AG04449 (cell line): ENCODE measurements at regions not wholly inside any gene's neighbourhood (a gene's known extent, or its start where the extent isn't known, plus 50 kb on each side); places are given as distances from the start of the nearest gene placed in this dataset.

Source experiments
- CTCF ChIA-PET: fragments of 350-600 bp; formaldehyde crosslinking; extraction: SDS; loops from one replicate; lab custom pipeline; 2021; ENCODE audit warnings: antibody characterized with exemption; lab: Yijun Ruan, JAX
- POLR2A ChIA-PET: fragments of 400-600, 350-600 bp; formaldehyde crosslinking; extraction: SDS; loops from one replicate; lab custom pipeline; 2020; ENCODE audit warnings: antibody characterized with exemption, inconsistent platforms; lab: Yijun Ruan, JAX
- DNase-seq: peaks from one replicate; pipeline ENCODE4 v3.0.0-alpha.2; 2010; ENCODE audit warnings: low read depth, low spot score
- H3K4me3 ChIP-seq: 2 replicates; pipeline ENCODE4 v1.5.1; 2011; ENCODE audit warnings: low read depth, mild to moderate bottlenecking, control low read depth, low read length
- CTCF ChIP-seq: IDR thresholded peaks from one replicate; pipeline ENCODE4 v1.5.1; 2011; ENCODE audit warnings: mild to moderate bottlenecking, moderate library complexity, low read length, control low read depth, inconsistent platforms; ENCODE audit not compliant: insufficient read depth; ENCODE audit errors: missing control alignments

- no peak overlapping the region for H3K4me3 ChIP-seq
- POLR2A ChIA-PET: no interaction called here
- no peak for DNase-seq
- CTCF ChIA-PET: interaction anchor here (1.4 to 2.8 kb wide), 6 partner anchors 9 to 753 kb away, joined by 3 to 17 read pairs (median 4); no protein-coding TSS in a partner anchor
- TF ChIP-seq CTCF: no peak
Measured at GRCh38 chr14:71856199-71856919, 75.9 kb upstream of the RGS6 start.

GRCh38 chr14:71863049-71863448 is 69.2 kb upstream of the RGS6 start:
- CTCF ChIA-PET: no interaction called here
- peak; percentile 4 for TF ChIP-seq CTCF

GRCh38 chr14:71863766-71864165 is 68.5 kb upstream of the RGS6 start:
- ChIA-PET POLR2A (no interaction called here), CTCF (interaction anchor here (3.2 kb wide), 1 partner anchor 8 kb away, joined by 14 read pairs; no protein-coding TSS in a partner anchor)
- TF ChIP-seq CTCF: no peak
- DNase-seq: no peak
- H3K4me3 ChIP-seq: no peak overlapping the region

More at GRCh38 chr14:71863049-71863448, 69.2 kb upstream of the RGS6 start:
- DNase-seq: no peak
- POLR2A ChIA-PET: interaction anchor here (0.7 kb wide), 1 partner anchor 12 kb away, joined by 3 read pairs; no protein-coding TSS in a partner anchor
- no peak overlapping the region for H3K4me3 ChIP-seq
